H1 (cell line): ENCODE measurements at regions not wholly inside any gene's neighbourhood (a gene's known extent, or its start where the extent isn't known, plus 50 kb on each side); places are given as distances from the start of the nearest gene placed in this dataset.

Experiments
- CTCF ChIA-PET: fragments of 300-600 bp; sonication (Branson Sonifier 250); formaldehyde crosslinking; loops from one replicate; lab custom pipeline; 2021; ENCODE audit not compliant: partially characterized antibody; lab: Charles Lee
- POLR2A ChIA-PET: fragments of 300-600 bp; sonication (Branson Sonifier 250); formaldehyde crosslinking; loops from one replicate; lab custom pipeline; 2021; ENCODE audit warnings: inconsistent platforms; ENCODE audit not compliant: partially characterized antibody; lab: Charles Lee
- DNase-seq, 2 experiments: peaks; one replicate each; pipeline versions ENCODE4 v3.0.0 to v3.0.0-alpha.2; 2010 to 2022; ENCODE audit warnings: low spot score in 2 of 2, low read depth in 1 of 2, mixed read lengths in 1 of 2
- FAIRE-seq: peaks from 2 replicates; lab custom pipeline; 2011; peaks lifted over from hg19 to GRCh38; lab: Jason Lieb, UNC
- H2AFZ ChIP-seq: 2 replicates; pipeline ENCODE4 v1.8.1; 2012; ENCODE audit warnings: low read length, inconsistent platforms
- H2AK5ac ChIP-seq: 2 replicates; pipeline ENCODE4 v1.6.1; 2013; ENCODE audit warnings: low read depth, low read length
- H2BK120ac ChIP-seq: replicated peaks from 2 replicates; pipeline ENCODE3; 2013; ENCODE audit warnings: low read depth, low read length, inconsistent platforms
- H2BK12ac ChIP-seq: 2 replicates; pipeline ENCODE4 v1.6.1; 2013; ENCODE audit warnings: low read depth, low read length
- H2BK15ac ChIP-seq: 2 replicates; pipeline ENCODE4 v1.6.1; 2013; ENCODE audit warnings: low read length
- H2BK20ac ChIP-seq: 2 replicates; pipeline ENCODE4 v1.6.1; 2013; ENCODE audit warnings: low read length
- H2BK5ac ChIP-seq: 2 replicates; pipeline ENCODE4 v1.6.1; 2013; ENCODE audit warnings: low read depth, low read length
- H3K14ac ChIP-seq: 2 replicates; pipeline ENCODE4 v1.6.1; 2013; ENCODE audit warnings: inconsistent platforms; ENCODE audit not compliant: insufficient read length
- H3K18ac ChIP-seq: 2 replicates; pipeline ENCODE4 v1.6.1; 2013; ENCODE audit warnings: low read length; ENCODE audit errors: extremely low read depth
- H3K23ac ChIP-seq: 2 replicates; pipeline ENCODE4 v1.6.1; 2013; ENCODE audit warnings: inconsistent platforms; ENCODE audit not compliant: insufficient read length
- H3K23me2 ChIP-seq: 2 replicates; pipeline ENCODE4 v1.6.1; 2013; ENCODE audit warnings: low read depth, low read length
- H3K27ac ChIP-seq: 2 replicates; pipeline ENCODE4 v1.6.1; 2011; ENCODE audit warnings: low read depth, low read length, inconsistent platforms
- H3K27me3 ChIP-seq, 4 experiments: replicated peaks in 1 of 4; 1 replicate in 1 of 4; 2 replicates in 3 of 4; pipeline versions ENCODE4 v1.6.1 to v1.8.1; 2011 to 2013; ENCODE audit warnings: low read length in 3 of 4, mild to moderate bottlenecking in 3 of 4, inconsistent platforms in 2 of 4, mixed read lengths in 2 of 4, moderate library complexity in 1 of 4; ENCODE audit not compliant: control insufficient read depth in 3 of 4, insufficient read depth in 3 of 4; ENCODE audit errors: extremely low read depth in 1 of 4
- H3K36me3 ChIP-seq, 4 experiments: 2 replicates each; pipeline versions ENCODE4 v1.6.1 to v1.8.1; 2011 to 2013; ENCODE audit warnings: mild to moderate bottlenecking in 4 of 4, low read length in 3 of 4, moderate library complexity in 2 of 4, control low read depth in 1 of 4, inconsistent platforms in 1 of 4; ENCODE audit not compliant: insufficient read depth in 4 of 4, control insufficient read depth in 2 of 4
- H3K4ac ChIP-seq: replicated peaks from 2 replicates; pipeline ENCODE3; 2013; ENCODE audit warnings: low read length, low read depth, mixed read lengths, inconsistent platforms; ENCODE audit not compliant: insufficient read length
- H3K4me1 ChIP-seq, 4 experiments: replicated peaks in 1 of 4; 1 replicate in 1 of 4; 2 replicates in 3 of 4; pipeline versions ENCODE4 v1.6.1 to v1.8.1; 2011 to 2013; ENCODE audit warnings: low read length in 3 of 4, inconsistent platforms in 2 of 4, mixed read lengths in 1 of 4; ENCODE audit not compliant: insufficient read depth in 4 of 4, control insufficient read depth in 3 of 4
- H3K4me2 ChIP-seq, 2 experiments: 2 replicates each; pipeline versions ENCODE4 v1.6.1 to v1.8.1; 2011 to 2013; ENCODE audit warnings: low read depth in 2 of 2, low read length in 2 of 2, control low read depth in 1 of 2, inconsistent platforms in 1 of 2, mild to moderate bottlenecking in 1 of 2; ENCODE audit not compliant: insufficient read depth in 1 of 2
- H3K4me3 ChIP-seq, 4 experiments: fragments of 200-600, 300-600 bp in 1 of 4; sonication (generic), shearing (Covaris generic), sonication (Bioruptor Twin) in 1 of 4; 2 replicates each; pipeline versions ENCODE4 v1.5.1 to v1.8.1; 2011 to 2016; ENCODE audit warnings: low read length in 4 of 4, low read depth in 3 of 4, control low read depth in 2 of 4, inconsistent platforms in 2 of 4, mild to moderate bottlenecking in 2 of 4, mixed read lengths in 1 of 4, moderate library complexity in 1 of 4; ENCODE audit not compliant: insufficient read depth in 2 of 4; ENCODE audit errors: extremely low read depth in 1 of 4
- H3K56ac ChIP-seq: replicated peaks from 2 replicates; pipeline ENCODE3; 2013; ENCODE audit warnings: low read depth, mild to moderate bottlenecking, mixed read lengths, low read length, inconsistent platforms; ENCODE audit not compliant: insufficient read length
- H3K79me1 ChIP-seq: 2 replicates; pipeline ENCODE4 v1.6.1; 2013; ENCODE audit warnings: low read depth, low read length, control low read depth
- H3K79me2 ChIP-seq, 2 experiments: 2 replicates each; pipeline versions ENCODE4 v1.6.1 to v1.8.1; 2012 to 2013; ENCODE audit warnings: low read length in 2 of 2, mild to moderate bottlenecking in 2 of 2, inconsistent platforms in 1 of 2; ENCODE audit not compliant: insufficient read depth in 2 of 2, control insufficient read depth in 1 of 2
- H3K9ac ChIP-seq, 4 experiments: replicated peaks in 1 of 4; 1 replicate in 1 of 4; 2 replicates in 3 of 4; pipeline versions ENCODE4 v1.6.1 to v1.8.1; 2011 to 2013; ENCODE audit warnings: low read depth in 3 of 4, low read length in 3 of 4, control low read depth in 2 of 4, mild to moderate bottlenecking in 2 of 4, moderate library complexity in 2 of 4, inconsistent platforms in 1 of 4; ENCODE audit errors: extremely low read depth in 1 of 4
- H3K9me3 ChIP-seq, 2 experiments: 2 replicates each; pipeline versions ENCODE4 v1.6.1 to v1.8.1; 2012 to 2013; ENCODE audit warnings: mild to moderate bottlenecking in 2 of 2, moderate library complexity in 2 of 2, control low read depth in 1 of 2, inconsistent platforms in 1 of 2, low read depth in 1 of 2, low read length in 1 of 2, mixed read lengths in 1 of 2; ENCODE audit not compliant: insufficient read depth in 2 of 2
- H4K20me1 ChIP-seq, 2 experiments: replicated peaks in 1 of 2; 2 replicates each; pipeline versions ENCODE3 to v1.8.1; 2011 to 2013; ENCODE audit warnings: inconsistent platforms in 2 of 2, low read length in 2 of 2, mild to moderate bottlenecking in 1 of 2; ENCODE audit not compliant: insufficient read depth in 2 of 2, control insufficient read depth in 1 of 2
- H4K5ac ChIP-seq: 2 replicates; pipeline ENCODE4 v1.6.1; 2013; ENCODE audit warnings: low read length, low read depth, mixed read lengths, inconsistent platforms; ENCODE audit not compliant: insufficient read length
- H4K8ac ChIP-seq: 2 replicates; pipeline ENCODE4 v1.8.0; 2013; ENCODE audit warnings: mild to moderate bottlenecking, moderate library complexity, low read length, inconsistent platforms; ENCODE audit not compliant: insufficient read depth; ENCODE audit errors: extremely low read depth
- H4K91ac ChIP-seq: replicated peaks from 2 replicates; pipeline ENCODE3; 2013; ENCODE audit warnings: low read length, mixed read lengths, inconsistent platforms; ENCODE audit not compliant: insufficient read length
- CTBP2 ChIP-seq: IDR thresholded peaks from 2 replicates; pipeline ENCODE4 v1.7.0; 2011; ENCODE audit warnings: borderline replicate concordance, mild to moderate bottlenecking, moderate library complexity, mixed read lengths, low read length; ENCODE audit not compliant: insufficient read depth, insufficient read length
- WGBS, 2 experiments: shearing (Covaris generic) in 1 of 2; methylation state at CpG; one replicate each; pipeline versions ENCODE4 v1.1.6 to v1.1.7; 2013 to 2015; ENCODE audit warnings: low lambda C conversion rate in 2 of 2, mixed read lengths in 2 of 2, inconsistent platforms in 1 of 2, low coverage in 1 of 2, missing lambda C conversion rate in 1 of 2; ENCODE audit not compliant: insufficient replicate concordance in 2 of 2, insufficient coverage in 1 of 2, insufficient read length in 1 of 2; ENCODE audit errors: extremely low coverage in 1 of 2, missing lambda C conversion rate in 1 of 2; 5-methylcytosine and 5-hydroxymethylcytosine counted together

DNA sequence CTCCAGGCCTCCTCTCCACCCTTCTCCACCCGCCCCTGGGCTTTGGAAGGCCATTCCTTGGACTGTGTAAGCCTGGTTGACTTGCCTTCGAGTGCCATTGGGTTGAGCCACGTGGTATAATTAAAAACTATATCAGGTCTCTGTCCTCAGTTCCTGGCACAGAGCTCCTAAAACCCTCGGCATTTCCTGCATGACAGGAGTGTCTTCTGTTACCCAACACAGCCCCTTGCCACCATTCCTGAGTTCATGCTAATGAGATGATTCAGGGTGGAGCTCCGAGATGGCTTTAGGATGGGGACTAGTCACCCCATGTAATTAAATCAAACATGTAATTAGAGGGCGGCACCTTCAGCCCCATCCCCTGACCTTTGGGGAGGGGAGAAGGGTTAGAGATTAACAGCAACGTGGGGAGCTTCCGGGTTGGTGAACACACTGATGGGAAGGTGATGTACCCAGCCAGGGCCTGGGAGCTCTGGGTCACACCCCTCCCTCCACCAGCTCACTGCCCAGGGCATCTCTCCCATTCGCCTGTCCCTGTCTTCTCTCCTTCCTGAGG is 256.4 kb downstream of the FAM43A start:
- Histone ChIP-seq H3K4me2 (no peak overlapping the region), H4K8ac (no peak overlapping the region), H3K4me3 (no peak overlapping the region), H4K5ac (no peak overlapping the region), H4K91ac (no peak overlapping the region), H3K4ac (no peak overlapping the region), H3K36me3 (no peaks in the 10 kb centered on the region), H3K14ac (no peak overlapping the region), H2BK20ac (no peak overlapping the region), H2BK5ac (no peak overlapping the region), H3K79me2 (no peaks in the 10 kb centered on the region), H2BK15ac (no peak overlapping the region), H3K18ac (no peak overlapping the region), H3K56ac (no peak overlapping the region), H2BK120ac (no peak overlapping the region), H3K9ac (no peak overlapping the region), H4K20me1 (no peaks in the 10 kb centered on the region), H2AK5ac (no peak overlapping the region), H3K23me2 (peaks cover 6% of the 10 kb centered on the region; the same call in 1 of the 2 replicates), H3K9me3 (0 out of 4 replicates have a peak, but pooled peaks cover 0 to 3% of the 10 kb centered on the region in 2 experiments), H3K79me1 (no peaks in the 10 kb centered on the region; the same call in 1 of the 2 replicates), H2BK12ac (no peak overlapping the region), H3K23ac (no peak overlapping the region), H2AFZ (no peak overlapping the region), H3K27ac (no peak overlapping the region), H3K4me1 (no peaks in the 10 kb centered on the region), H3K27me3 (no peaks in the 10 kb centered on the region)
- WGBS, 2 experiments = 78% methylated on average over 9 of the region's 9 CpGs; no CpG with 5 or more reads in 1 of the 2 experiments
- CTCF ChIA-PET = interaction anchor here (0.8 to 4.9 kb wide), 13 partner anchors 9 to 271 kb away, joined by 3 to 22 read pairs (median 3); partner anchors contain the start of gene LSG1
- FAIRE-seq = no peak
- peak in 1 of 2 experiments; percentile 28 for DNase-seq
- POLR2A ChIA-PET = no interaction called here
- TF ChIP-seq CTBP2 = no peak
